ENCODE measurements at regions not wholly inside any gene's neighbourhood (a gene's known extent, or its start where the extent isn't known, plus 50 kb on each side); places are given as distances from the start of the nearest gene placed in this dataset.
A peak's percentile ranks its signal among the peaks of the same experiment; 100 is the strongest.

- ATAC-seq (ENCODE audit: poor library complexity): peak; percentile 41
- Mint-ChIP-seq H3K27ac (no peak overlapping the region), H3K9me3 (no peaks in the 10 kb centered on the region), H3K4me1 (ENCODE audit: low read depth) (peaks cover 9% of the 10 kb centered on the region), H3K27me3 (no peaks in the 10 kb centered on the region), H3K4me3 (peak overlapping the region; percentile 83), H3K36me3 (ENCODE audit: low read depth) (no peaks in the 10 kb centered on the region)
- ChIA-PET POLR2A (interaction anchor here (1.0 kb wide), 1 partner anchor 198 kb away, joined by 3 read pairs; the partner anchor contains the start of genes FAM217B and PPP1R3D), CTCF (no interaction called here)
- DNase-seq: peak in 6 of 14 experiments; percentile 3 to 55 (median 40)
- no peaks in the 10 kb centered on the region for H3K36me3 ChIP-seq (ENCODE audit: insufficient read depth, low read length)
- no peaks in the 10 kb centered on the region for H3K27me3 ChIP-seq (ENCODE audit: control insufficient read depth in 1 of 2, insufficient read depth in 2 of 2, low read length in 2 of 2)
- no peak overlapping the region for H3K27ac ChIP-seq (ENCODE audit: low read depth in 1 of 2, low read length in 2 of 2)
- peak overlapping the region; percentile 54 for H3K4me3 ChIP-seq (ENCODE audit: low read length)
- H3K9me3 ChIP-seq (ENCODE audit: control insufficient read depth in 1 of 2, insufficient read depth in 1 of 2, low read length in 2 of 2): no peaks in the 10 kb centered on the region
- peak; percentile 47 for TF ChIP-seq CTCF (IDR thresholded peaks at IDR 0.05)
- peaks cover 8% of the 10 kb centered on the region for H3K4me1 ChIP-seq (ENCODE audit: insufficient read depth, low read length)
- intact Hi-C loops (cut with DNase I, micrococcal nuclease): no loop called here
These were observed 179.5 kb downstream of the CDH26 start for GRCh38 chr20:60137657-60138245.

DNA sequence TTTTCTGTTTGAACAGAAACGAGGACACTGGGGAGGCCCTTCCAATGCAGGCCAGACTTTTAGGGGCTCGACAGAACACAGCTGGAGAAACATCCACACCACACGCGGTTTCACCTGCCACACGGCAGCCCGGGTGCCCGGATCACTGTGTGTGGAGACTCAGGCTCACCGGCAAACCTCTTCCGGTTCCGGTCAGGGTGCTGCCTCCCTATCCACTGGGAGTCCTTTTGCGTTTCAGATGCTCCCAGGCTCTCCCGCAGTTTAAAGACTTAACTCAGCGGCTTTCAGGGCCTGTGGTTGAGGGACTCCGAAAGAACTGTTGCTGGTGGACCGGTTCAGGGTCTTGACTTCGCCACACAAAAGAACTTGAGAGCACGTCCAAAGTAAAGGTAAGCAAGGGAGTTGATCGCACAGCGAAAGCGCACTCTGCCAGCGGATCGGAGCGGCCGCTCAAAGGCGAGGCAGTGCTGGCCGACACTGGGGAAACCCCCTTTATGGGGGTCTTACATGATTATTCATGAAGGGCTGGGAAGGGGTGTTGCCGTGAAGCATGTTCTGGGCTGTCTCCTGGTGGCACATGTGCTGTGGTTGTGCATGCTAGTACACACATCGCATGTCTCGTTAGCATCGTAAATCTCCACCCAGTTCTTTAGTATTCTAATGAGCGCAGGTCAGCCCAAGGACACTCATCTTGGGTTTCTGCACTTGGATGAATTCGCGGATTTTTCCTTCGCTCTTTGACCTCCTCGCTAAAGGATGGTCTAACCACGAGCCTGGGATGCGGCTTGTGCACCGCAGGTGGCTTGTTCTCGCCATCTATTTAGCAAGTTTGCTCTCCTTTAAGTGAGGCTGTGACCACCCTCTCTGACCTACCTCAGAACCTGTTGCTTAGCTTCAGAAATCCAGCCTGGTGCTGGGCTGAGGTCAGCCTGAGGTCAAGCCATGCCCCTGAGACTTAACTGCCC lies 180.3 kb downstream of the CDH26 start:
- Histone ChIP-seq H3K27ac (ENCODE audit: low read depth in 1 of 2, low read length in 2 of 2) (no peak overlapping the region), H3K9me3 (ENCODE audit: control insufficient read depth in 1 of 2, insufficient read depth in 1 of 2, low read length in 2 of 2) (no peaks in the 10 kb centered on the region), H3K4me3 (ENCODE audit: low read length) (peak overlapping the region; percentile 54), H3K4me1 (ENCODE audit: insufficient read depth, low read length) (peaks cover 8% of the 10 kb centered on the region), H3K27me3 (ENCODE audit: control insufficient read depth in 1 of 2, insufficient read depth in 2 of 2, low read length in 2 of 2) (no peaks in the 10 kb centered on the region), H3K36me3 (ENCODE audit: insufficient read depth, low read length) (no peaks in the 10 kb centered on the region)
- no peak for TF ChIP-seq CTCF (IDR thresholded peaks at IDR 0.05)
- ATAC-seq (ENCODE audit: poor library complexity) (peak; percentile 49), DNase-seq (peak in 10 of 14 experiments; percentile 7 to 65 (median 35))
- intact Hi-C loops (cut with DNase I, micrococcal nuclease): no loop called here
- peaks cover 9% of the 10 kb centered on the region for H3K4me1 Mint-ChIP-seq (ENCODE audit: low read depth)
- ChIA-PET POLR2A (interaction anchor here (1.0 kb wide), 1 partner anchor 198 kb away, joined by 3 read pairs; the partner anchor contains the start of genes FAM217B and PPP1R3D), CTCF (no interaction called here)
- peak overlapping the region; percentile 79 for H3K4me3 Mint-ChIP-seq
- no peak overlapping the region for H3K27ac Mint-ChIP-seq
- no peaks in the 10 kb centered on the region for H3K9me3 Mint-ChIP-seq
- no peaks in the 10 kb centered on the region for H3K27me3 Mint-ChIP-seq
- no peaks in the 10 kb centered on the region for H3K36me3 Mint-ChIP-seq (ENCODE audit: low read depth)

GRCh38 chr20:60139663-60140446 lies 181.6 kb downstream of the CDH26 start:
- no peak for TF ChIP-seq CTCF (IDR thresholded peaks at IDR 0.05)
- CTCF ChIA-PET: interaction anchor here (0.5 kb wide), 1 partner anchor 407 kb away, joined by 3 read pairs; no protein-coding TSS in a partner anchor
- peaks cover 8% of the 10 kb centered on the region for H3K4me1 ChIP-seq (ENCODE audit: insufficient read depth, low read length)
- no peaks in the 10 kb centered on the region for H3K9me3 ChIP-seq (ENCODE audit: control insufficient read depth in 1 of 2, insufficient read depth in 1 of 2, low read length in 2 of 2)
- H3K4me3 Mint-ChIP-seq: no peak overlapping the region
- peaks cover 9% of the 10 kb centered on the region for H3K4me1 Mint-ChIP-seq (ENCODE audit: low read depth)
- H3K36me3 Mint-ChIP-seq (ENCODE audit: low read depth): no peaks in the 10 kb centered on the region
- POLR2A ChIA-PET: no interaction called here
- H3K9me3 Mint-ChIP-seq: no peaks in the 10 kb centered on the region
- H3K27ac ChIP-seq (ENCODE audit: low read depth in 1 of 2, low read length in 2 of 2): no peak overlapping the region
- no peaks in the 10 kb centered on the region for H3K27me3 Mint-ChIP-seq
- no peak overlapping the region for H3K27ac Mint-ChIP-seq
- DNase-seq (no peak), ATAC-seq (ENCODE audit: poor library complexity) (no peak)
- intact Hi-C loops (cut with DNase I, micrococcal nuclease): no loop called here
- no peaks in the 10 kb centered on the region for H3K27me3 ChIP-seq (ENCODE audit: control insufficient read depth in 1 of 2, insufficient read depth in 2 of 2, low read length in 2 of 2)
- no peak overlapping the region for H3K4me3 ChIP-seq (ENCODE audit: low read length)
- H3K36me3 ChIP-seq (ENCODE audit: insufficient read depth, low read length): no peaks in the 10 kb centered on the region

All from CD4-positive, alpha-beta T cell (primary cell).